H4 (cell line): ENCODE measurements at regions not wholly inside any gene's neighbourhood (a gene's known extent, or its start where the extent isn't known, plus 50 kb on each side); places are given as distances from the start of the nearest gene placed in this dataset.
"Not testable (repeated sequence)": the region's sequence is repeated elsewhere in the genome, so short reads cannot be mapped to it uniquely, and the experiment has no call there.

Experiments
- DNase-seq: peaks from one replicate; pipeline ENCODE4 v3.0.0-alpha.2; 2015; ENCODE audit warnings: low spot score

- no peak for DNase-seq
Measured at GRCh38 chr18:10169064-10169562, 255.3 kb downstream of the VAPA start.

GRCh38 chr18:10169814-10170213, 256.0 kb downstream of the VAPA start:
- DNase-seq: no peak

GRCh38 chr18:10170375-10170774, 256.6 kb downstream of the VAPA start:
- DNase-seq: no peak

GRCh38 chr18:10175333-10175732, 261.5 kb downstream of the VAPA start:
- not testable (repeated sequence) for DNase-seq

- DNase-seq: not testable (repeated sequence)
Measured at GRCh38 chr18:10179326-10179725, 265.5 kb downstream of the VAPA start.

GRCh38 chr18:10182009-10182624, 268.3 kb downstream of the VAPA start:
- DNase-seq: no peak

- no peak for DNase-seq
Measured at GRCh38 chr18:10184776-10185175, 269.7 kb upstream of the APCDD1 start.

- DNase-seq: no peak
Measured at GRCh38 chr18:10188971-10189810, 265.2 kb upstream of the APCDD1 start.

GRCh38 chr18:10190564-10190963, 263.9 kb upstream of the APCDD1 start:
- no peak for DNase-seq

- DNase-seq: no peak
Measured at GRCh38 chr18:10193444-10193843, 261.0 kb upstream of the APCDD1 start.

- no peak for DNase-seq
Measured at GRCh38 chr18:10194592-10194991, 259.8 kb upstream of the APCDD1 start.

- no peak for DNase-seq
Measured at GRCh38 chr18:10195529-10195928, 258.9 kb upstream of the APCDD1 start.

- no peak for DNase-seq
Measured at GRCh38 chr18:10197097-10197496, 257.3 kb upstream of the APCDD1 start.

GRCh38 chr18:10201226-10201625, 253.2 kb upstream of the APCDD1 start:
- DNase-seq: no peak

- no peak for DNase-seq
Measured at GRCh38 chr18:10201659-10202058, 252.8 kb upstream of the APCDD1 start.

- DNase-seq: no peak
Measured at GRCh38 chr18:10202845-10203321, 251.6 kb upstream of the APCDD1 start.

GRCh38 chr18:10205151-10205550, 249.3 kb upstream of the APCDD1 start:
- no peak for DNase-seq

GRCh38 chr18:10207682-10208345, 246.6 kb upstream of the APCDD1 start:
- no peak for DNase-seq

GRCh38 chr18:10209302-10209701, 245.1 kb upstream of the APCDD1 start:
- no peak for DNase-seq

- no peak for DNase-seq
Measured at GRCh38 chr18:10210057-10210633, 244.3 kb upstream of the APCDD1 start.

- DNase-seq: peak; percentile 71
Measured at GRCh38 chr18:10213526-10213925, 240.9 kb upstream of the APCDD1 start.

- DNase-seq: no peak
Measured at GRCh38 chr18:10215446-10215845, 239.0 kb upstream of the APCDD1 start.
